ENCODE measurements at regions not wholly inside any gene's neighbourhood (a gene's known extent, or its start where the extent isn't known, plus 50 kb on each side); places are given as distances from the start of the nearest gene placed in this dataset.
"Not testable (repeated sequence)": the region's sequence is repeated elsewhere in the genome, so short reads cannot be mapped to it uniquely, and the experiment has no call there.

DNA sequence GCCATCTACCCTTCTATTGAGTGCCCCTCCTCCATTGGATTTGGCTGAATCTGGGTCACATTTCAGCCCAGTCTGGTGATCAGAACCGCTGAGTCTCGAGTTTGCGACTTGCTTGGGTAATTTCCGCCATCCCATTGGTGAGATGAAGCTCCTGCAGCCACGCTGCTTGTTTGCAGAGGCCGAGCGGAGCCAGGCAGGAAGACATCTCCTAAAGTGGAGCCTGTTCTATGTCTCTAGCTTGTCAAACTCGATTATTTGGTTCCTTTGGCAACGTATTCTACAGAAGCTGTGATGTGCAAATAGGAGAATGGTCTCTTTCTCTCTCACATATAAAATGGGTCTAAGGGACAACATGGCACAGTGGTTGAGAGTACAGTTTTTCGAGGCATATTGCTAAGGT, 206.8 kb upstream of the PLXNA2 start:
- DNase-seq (ENCODE audit: extremely low read depth in 1 of 11, low read depth in 9 of 11, low spot score in 4 of 11), result no peak

- DNase-seq (ENCODE audit: extremely low read depth in 1 of 11, low read depth in 9 of 11, low spot score in 4 of 11), result no peak
Measured at GRCh38 chr1:208455821-208456220, 211.6 kb upstream of the PLXNA2 start.

DNA sequence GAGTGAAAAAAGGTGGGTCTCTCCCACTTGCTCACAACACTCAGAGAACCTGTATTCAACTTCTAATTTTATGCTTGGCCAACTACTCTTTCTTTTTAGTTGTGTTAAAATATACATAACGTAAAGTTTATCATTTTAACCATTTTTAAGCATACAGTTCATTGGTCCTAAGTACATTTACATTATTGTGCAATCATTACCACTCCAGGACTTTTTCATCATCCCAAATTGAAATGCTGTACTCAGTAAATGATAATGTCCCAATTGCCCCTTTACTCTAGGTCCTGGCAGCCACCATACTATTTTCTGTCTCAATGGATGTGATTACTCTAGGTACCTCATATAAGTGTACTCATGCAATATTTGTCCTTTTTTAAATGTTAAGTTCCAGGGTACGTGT, 212.3 kb upstream of the PLXNA2 start:
- no peak for DNase-seq (ENCODE audit: extremely low read depth in 1 of 11, low read depth in 9 of 11, low spot score in 4 of 11)

GRCh38 chr1:208460823-208461222, 216.6 kb upstream of the PLXNA2 start:
- no peak for DNase-seq (ENCODE audit: extremely low read depth in 1 of 11, low read depth in 9 of 11, low spot score in 4 of 11)

- DNase-seq (ENCODE audit: extremely low read depth in 1 of 11, low read depth in 9 of 11, low spot score in 4 of 11), result no peak
Measured at GRCh38 chr1:208461680-208462079, 217.5 kb upstream of the PLXNA2 start.

GRCh38 chr1:208462761-208463160, 218.6 kb upstream of the PLXNA2 start:
- DNase-seq (ENCODE audit: extremely low read depth in 1 of 11, low read depth in 9 of 11, low spot score in 4 of 11), result no peak

DNA sequence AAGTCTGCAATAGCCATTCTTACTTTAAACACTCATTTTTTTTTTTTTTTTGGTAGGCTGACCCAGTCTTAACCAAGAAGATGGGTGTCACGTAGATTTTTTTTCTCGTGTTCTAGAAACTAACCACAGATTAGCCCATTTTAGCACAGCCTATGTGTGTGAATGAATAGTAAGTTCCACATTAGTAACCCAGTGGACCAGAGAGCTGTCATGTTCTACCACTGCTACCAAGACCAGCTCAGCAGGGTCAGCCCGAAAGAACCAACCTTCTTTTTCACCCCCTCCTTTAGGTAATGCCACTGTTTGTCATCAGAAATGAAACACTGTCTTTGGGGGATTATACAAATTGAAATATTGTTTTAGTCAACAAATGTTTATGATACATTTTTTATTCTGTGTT, 221.1 kb upstream of the PLXNA2 start:
- no peak for DNase-seq (ENCODE audit: extremely low read depth in 1 of 11, low read depth in 9 of 11, low spot score in 4 of 11)

- no peak for DNase-seq (ENCODE audit: extremely low read depth in 1 of 11, low read depth in 9 of 11, low spot score in 4 of 11)
Measured at GRCh38 chr1:208465786-208466590, 221.8 kb upstream of the PLXNA2 start.

DNA sequence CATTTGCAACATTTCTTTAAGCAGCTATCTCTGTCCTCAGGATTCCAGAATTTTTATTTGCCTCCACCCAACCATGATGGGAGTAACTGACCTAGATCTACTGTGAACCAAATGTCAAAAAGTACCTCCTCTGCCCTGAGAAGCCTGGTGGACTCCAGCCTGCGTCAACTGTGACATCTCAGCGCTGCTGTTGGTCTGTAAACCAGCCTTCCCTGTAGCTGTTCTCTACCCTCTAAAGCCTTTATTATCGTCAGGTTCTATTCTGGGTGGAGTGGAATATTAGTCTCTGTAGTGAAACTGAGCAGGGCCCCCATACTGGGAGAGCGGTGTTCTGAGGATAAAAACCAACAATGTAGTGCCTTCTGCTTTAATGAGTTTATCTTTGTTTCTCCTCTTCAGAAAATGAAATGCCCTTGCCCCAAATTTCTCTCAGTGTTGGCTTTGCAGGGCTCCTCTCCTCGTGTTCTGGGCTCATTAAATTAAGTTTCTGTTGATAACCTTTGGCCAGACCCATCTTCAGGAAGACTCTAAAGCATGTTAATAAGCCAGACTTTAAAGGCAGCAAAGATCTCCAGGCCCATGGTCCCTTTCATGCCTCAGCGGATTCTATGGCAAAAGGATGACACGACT, 223.1 kb upstream of the PLXNA2 start:
- no peak for DNase-seq (ENCODE audit: extremely low read depth in 1 of 11, low read depth in 9 of 11, low spot score in 4 of 11)

DNA sequence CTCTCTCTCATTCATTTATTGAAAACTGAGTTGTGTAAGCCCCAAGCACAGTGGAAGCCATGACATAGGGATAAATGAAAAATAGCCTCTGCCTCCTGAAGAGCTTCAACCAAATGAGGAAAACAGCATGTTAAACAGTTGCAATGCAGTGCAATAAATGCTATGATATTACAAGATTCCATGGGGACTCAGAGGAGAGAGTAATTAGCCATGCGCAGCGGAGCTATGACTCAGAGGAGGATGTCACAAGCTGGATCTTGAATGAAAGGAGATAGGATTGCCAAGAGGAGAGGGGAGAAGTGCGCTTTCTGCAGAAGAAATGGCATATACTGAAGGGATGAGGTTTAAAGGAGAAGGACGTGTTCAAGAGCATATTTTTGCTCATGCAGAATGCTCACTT, 231.3 kb upstream of the PLXNA2 start:
- no peak for DNase-seq (ENCODE audit: extremely low read depth in 1 of 11, low read depth in 9 of 11, low spot score in 4 of 11)

GRCh38 chr1:208475951-208476845, 232.0 kb upstream of the PLXNA2 start:
- peak; percentile 57 to 86 (median 74) for DNase-seq (ENCODE audit: extremely low read depth in 1 of 11, low read depth in 9 of 11, low spot score in 4 of 11)

DNA sequence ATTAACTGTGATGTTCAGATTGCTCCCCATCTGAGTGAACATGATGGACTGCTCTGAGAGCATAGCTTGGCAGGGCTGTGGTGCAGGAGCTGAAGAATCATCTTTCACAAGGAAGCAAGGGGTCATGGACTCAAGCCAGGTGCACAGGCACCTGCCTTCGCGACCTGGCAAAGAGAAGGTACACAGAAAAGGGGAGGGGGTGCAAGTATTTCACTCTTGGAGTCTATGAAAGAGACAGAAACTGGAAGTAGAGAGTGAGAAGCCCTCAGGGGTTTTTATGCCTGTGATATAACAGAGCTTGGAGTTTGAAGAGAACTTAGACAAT, 232.6 kb upstream of the PLXNA2 start:
- peak in 2 of 11 donors; percentile 38 for DNase-seq (ENCODE audit: extremely low read depth in 1 of 11, low read depth in 9 of 11, low spot score in 4 of 11)

DNA sequence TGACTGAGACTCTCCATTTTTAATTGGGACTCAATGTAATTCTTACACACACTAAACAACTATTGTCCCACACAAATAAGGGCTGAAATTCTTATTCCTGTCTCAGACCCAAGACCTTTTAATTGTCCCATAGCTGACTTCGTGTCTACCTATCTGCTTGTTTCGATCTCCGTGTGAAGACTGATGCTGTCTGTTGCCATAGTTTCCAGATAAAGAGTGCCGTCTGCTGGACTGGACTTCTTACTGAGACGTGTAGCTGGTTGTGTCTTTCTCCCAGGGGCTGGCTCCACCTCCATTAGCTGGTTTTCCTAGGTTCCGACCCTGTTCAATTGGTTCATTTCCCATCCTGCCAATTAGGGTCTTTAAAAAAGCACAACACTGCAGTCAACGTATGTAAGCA, 235.3 kb upstream of the PLXNA2 start:
- DNase-seq (ENCODE audit: extremely low read depth in 1 of 11, low read depth in 9 of 11, low spot score in 4 of 11), result no peak

GRCh38 chr1:208485512-208485911, 241.3 kb upstream of the PLXNA2 start:
- DNase-seq (ENCODE audit: extremely low read depth in 1 of 11, low read depth in 9 of 11, low spot score in 4 of 11), result no peak

- DNase-seq (ENCODE audit: extremely low read depth in 1 of 11, low read depth in 9 of 11, low spot score in 4 of 11), result no peak
Measured at GRCh38 chr1:208486677-208487076, 242.5 kb upstream of the PLXNA2 start.

DNA sequence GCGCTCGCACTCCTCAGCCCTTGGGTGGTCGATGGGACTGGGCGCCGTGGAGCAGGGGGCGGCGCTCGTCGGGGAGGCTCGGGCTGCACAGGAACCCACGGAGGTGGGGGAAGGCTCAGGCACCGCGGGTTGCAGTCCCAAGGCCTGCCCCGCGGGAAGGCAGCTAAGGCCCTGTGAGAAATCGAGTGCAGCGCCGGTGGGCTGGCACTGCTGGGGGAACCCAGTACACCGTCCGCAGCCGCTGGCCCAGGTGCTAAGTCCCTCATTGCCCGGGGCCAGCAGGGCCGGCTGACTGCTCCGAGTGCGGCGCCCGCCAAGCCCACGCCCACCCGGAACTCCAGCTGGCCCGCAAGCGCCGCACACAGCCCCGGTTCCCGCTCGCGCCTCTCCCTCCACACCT, 244.2 kb upstream of the PLXNA2 start:
- not testable (repeated sequence) for DNase-seq (ENCODE audit: extremely low read depth in 1 of 11, low read depth in 9 of 11, low spot score in 4 of 11)

DNA sequence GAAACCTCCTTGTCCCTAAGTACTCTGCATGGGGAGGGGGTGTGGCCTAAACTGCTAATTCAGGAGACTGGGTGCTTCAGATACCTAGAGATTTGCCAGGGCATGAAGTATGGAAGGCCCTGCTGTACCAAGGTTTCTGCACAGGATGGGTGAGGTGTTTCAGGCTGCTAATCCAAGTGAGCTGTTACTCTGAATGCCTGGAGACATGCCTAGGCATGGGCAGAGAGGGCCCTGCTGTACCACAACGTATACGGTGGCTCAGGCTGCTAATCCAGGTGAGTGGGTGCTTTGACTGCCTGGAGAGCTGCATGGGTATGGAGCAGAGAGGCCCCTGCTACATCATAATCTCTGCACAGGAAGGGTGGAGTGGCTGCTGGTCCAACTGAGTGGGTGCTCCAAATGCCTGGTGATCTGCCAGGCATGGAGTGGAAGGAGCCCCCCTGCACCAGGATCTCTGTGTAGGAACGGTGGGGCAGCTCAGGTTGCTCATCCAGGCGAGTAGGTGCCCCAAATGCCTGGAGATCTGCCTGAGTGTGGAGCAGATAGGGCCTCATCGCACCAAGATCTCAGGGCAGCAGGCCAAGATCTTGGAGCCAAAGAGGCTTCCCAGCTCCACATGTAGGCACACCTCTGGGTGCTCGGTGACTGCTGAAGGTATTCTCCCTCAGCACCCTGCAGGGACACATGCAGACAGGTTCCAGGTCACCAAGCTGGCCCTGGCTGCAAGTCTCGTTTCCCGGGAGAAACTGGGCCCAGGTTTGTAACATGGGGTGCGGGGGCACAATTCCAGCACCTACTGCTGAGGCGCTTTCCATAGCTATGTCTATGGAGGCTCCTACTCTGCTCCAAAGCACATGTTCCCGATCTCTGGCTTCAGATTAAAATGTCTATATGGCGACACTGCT, 252.5 kb upstream of the PLXNA2 start:
- no peak for DNase-seq (ENCODE audit: extremely low read depth in 1 of 11, low read depth in 9 of 11, low spot score in 4 of 11)

GRCh38 chr1:208497866-208498541, 253.8 kb upstream of the PLXNA2 start:
- no peak for DNase-seq (ENCODE audit: extremely low read depth in 1 of 11, low read depth in 9 of 11, low spot score in 4 of 11)

- DNase-seq (ENCODE audit: extremely low read depth in 1 of 11, low read depth in 9 of 11, low spot score in 4 of 11), result no peak
Measured at GRCh38 chr1:208499026-208499425, 254.8 kb upstream of the PLXNA2 start.
